GM19328 (cell line): ENCODE measurements at regions not wholly inside any gene's neighbourhood (a gene's known extent, or its start where the extent isn't known, plus 50 kb on each side); places are given as distances from the start of the nearest gene placed in this dataset.

Experiments used
- ATAC-seq: cut with Tn5 transposase; IDR thresholded peaks from one replicate; pipeline ENCODE4 v1.9.1; 2021; ENCODE audit warnings: mild to moderate bottlenecking, moderate library complexity; ENCODE audit not compliant: unreplicated experiment

- ATAC-seq = no peak
Observed at GRCh38 chr16:52237823-52238222, 309.1 kb downstream of the TOX3 start.

- ATAC-seq = no peak
Observed at GRCh38 chr16:52235186-52235585, 311.8 kb downstream of the TOX3 start.

GRCh38 chr16:52234626-52235025 lies 312.3 kb downstream of the TOX3 start:
- ATAC-seq = no peak

- ATAC-seq = no peak
Observed at GRCh38 chr16:52229471-52229870, 317.5 kb downstream of the TOX3 start.

GRCh38 chr16:52227851-52228250 lies 319.1 kb downstream of the TOX3 start:
- no peak for ATAC-seq

- no peak for ATAC-seq
Observed at GRCh38 chr16:52212841-52213240, 334.1 kb downstream of the TOX3 start.

GRCh38 chr16:52209227-52209626 lies 337.7 kb downstream of the TOX3 start:
- ATAC-seq = no peak

GRCh38 chr16:52203096-52203495 lies 343.8 kb downstream of the TOX3 start:
- ATAC-seq = no peak

GRCh38 chr16:52193441-52193840 lies 353.5 kb downstream of the TOX3 start:
- no peak for ATAC-seq

- ATAC-seq = no peak
Observed at GRCh38 chr16:52191531-52192134, 355.3 kb downstream of the TOX3 start.

- no peak for ATAC-seq
Observed at GRCh38 chr16:52184336-52184735, 362.6 kb downstream of the TOX3 start.

- ATAC-seq = no peak
Observed at GRCh38 chr16:52182840-52183239, 364.1 kb downstream of the TOX3 start.

- ATAC-seq = no peak
Observed at GRCh38 chr16:52174168-52174567, 372.8 kb downstream of the TOX3 start.

- no peak for ATAC-seq
Observed at GRCh38 chr16:52171481-52171880, 375.5 kb downstream of the TOX3 start.

GRCh38 chr16:52167328-52167727 lies 379.6 kb downstream of the TOX3 start:
- no peak for ATAC-seq

GRCh38 chr16:52165961-52166360 lies 381.0 kb downstream of the TOX3 start:
- no peak for ATAC-seq

- ATAC-seq = no peak
Observed at GRCh38 chr16:52149003-52149402, 397.9 kb downstream of the TOX3 start.

GRCh38 chr16:52141871-52142270 lies 405.1 kb downstream of the TOX3 start:
- no peak for ATAC-seq

GRCh38 chr16:52128361-52128760 lies 418.6 kb downstream of the TOX3 start:
- ATAC-seq = no peak

- ATAC-seq = no peak
Observed at GRCh38 chr16:52123842-52124241, 423.1 kb downstream of the TOX3 start.

GRCh38 chr16:52123061-52123839 lies 423.7 kb downstream of the TOX3 start:
- no peak for ATAC-seq

- ATAC-seq = no peak
Observed at GRCh38 chr16:52117171-52117570, 429.8 kb downstream of the TOX3 start.

- no peak for ATAC-seq
Observed at GRCh38 chr16:52114379-52114778, 432.6 kb downstream of the TOX3 start.
